SU-DHL-6 (cell line): ENCODE measurements at regions not wholly inside any gene's neighbourhood (a gene's known extent, or its start where the extent isn't known, plus 50 kb on each side); places are given as distances from the start of the nearest gene placed in this dataset.
"Not testable (repeated sequence)": the region's sequence is repeated elsewhere in the genome, so short reads cannot be mapped to it uniquely, and the experiment has no call there.

Source experiments
- H2AFZ ChIP-seq: fragments of 200-600 bp; sonication (generic); 2 replicates; pipeline ENCODE4 v1.6.1; 2014; ENCODE audit warnings: low read depth, mild to moderate bottlenecking, moderate library complexity, mixed read lengths, antibody characterized with exemption, low read length; ENCODE audit not compliant: severe bottlenecking
- H3F3A ChIP-seq: fragments of 200-600 bp; shearing (Covaris generic); 2 replicates; pipeline ENCODE4 v1.6.0; 2016; ENCODE audit warnings: antibody characterized with exemption, mild to moderate bottlenecking; ENCODE audit not compliant: insufficient read depth
- H3K27ac ChIP-seq: fragments of 200-600 bp; sonication (generic); 2 replicates; pipeline ENCODE4 v1.5.1; 2016; ENCODE audit warnings: low read depth, mild to moderate bottlenecking, low read length, moderate library complexity, mixed read lengths
- H3K27me3 ChIP-seq: fragments of 200-600 bp; sonication (generic), shearing (Covaris generic); 2 replicates; pipeline ENCODE4 v1.6.0; 2014; ENCODE audit warnings: mild to moderate bottlenecking, low read length
- H3K36me3 ChIP-seq: fragments of 200-600 bp; sonication (generic); 2 replicates; pipeline ENCODE4 v1.6.1; 2014; ENCODE audit warnings: mild to moderate bottlenecking, low read length, mixed read lengths
- H3K4me2 ChIP-seq: fragments of 300-600, 200-600 bp; shearing (Covaris generic), sonication (generic); 2 replicates; pipeline ENCODE4 v1.6.0; 2014; ENCODE audit warnings: low read length, low read depth, mild to moderate bottlenecking; ENCODE audit not compliant: poor library complexity, severe bottlenecking
- H3K4me3 ChIP-seq: fragments of 200-600 bp; sonication (generic); 2 replicates; pipeline ENCODE4 v1.5.1; 2014; ENCODE audit warnings: antibody characterized with exemption, low read length, mild to moderate bottlenecking, mixed read lengths; ENCODE audit not compliant: insufficient read depth, poor library complexity, severe bottlenecking
- H3K79me2 ChIP-seq: fragments of 200-600 bp; sonication (generic); 2 replicates; pipeline ENCODE4 v1.6.1; 2014; ENCODE audit warnings: mild to moderate bottlenecking, low read length, moderate library complexity; ENCODE audit not compliant: insufficient read depth
- H3K9ac ChIP-seq: fragments of 200-600 bp; sonication (generic); 2 replicates; pipeline ENCODE4 v1.7.0; 2014; ENCODE audit warnings: mild to moderate bottlenecking, low read length
- H3K9me2 ChIP-seq: fragments of 200-600 bp; sonication (generic); replicated peaks from 2 replicates; pipeline ENCODE4 v1.6.1; 2014; ENCODE audit warnings: low read length; ENCODE audit not compliant: insufficient read depth
- H3K9me3 ChIP-seq: fragments of 200-600 bp; sonication (generic); 2 replicates; pipeline ENCODE4 v1.6.1; 2014; ENCODE audit warnings: low read length, mixed read lengths; ENCODE audit not compliant: insufficient read depth
- H4K20me1 ChIP-seq: fragments of 200-600 bp; sonication (generic); 2 replicates; pipeline ENCODE4 v1.6.1; 2014; ENCODE audit warnings: low read depth, mild to moderate bottlenecking, antibody characterized with exemption, low read length, moderate library complexity, mixed read lengths
- CTCF ChIP-seq: fragments of 200-600 bp; sonication (generic); IDR thresholded peaks from one replicate; pipeline ENCODE4 v1.5.1; 2017; ENCODE audit warnings: antibody characterized with exemption, mild to moderate bottlenecking, low read length, moderate library complexity; ENCODE audit not compliant: insufficient read depth, poor library complexity, severe bottlenecking
- EZH2phosphoT487 ChIP-seq: fragments of 200-600 bp; sonication (generic), shearing (Covaris generic); conservative IDR thresholded peaks from 2 replicates; pipeline ENCODE4 v1.6.1; 2018; ENCODE audit warnings: mild to moderate bottlenecking, antibody characterized with exemption, low read length, moderate library complexity, mixed read lengths

- no peaks in the 10 kb centered on the region for H3K9me3 ChIP-seq
- no peaks in the 10 kb centered on the region for H3K79me2 ChIP-seq
- no peaks in the 10 kb centered on the region for H3F3A ChIP-seq
- H3K9me2 ChIP-seq = no peaks in the 10 kb centered on the region
- no peaks in the 10 kb centered on the region for H4K20me1 ChIP-seq
- H3K27me3 ChIP-seq = no peaks in the 10 kb centered on the region
- no peak overlapping the region for H3K27ac ChIP-seq
- H3K9ac ChIP-seq = no peak overlapping the region
- H2AFZ ChIP-seq = no peak overlapping the region
- H3K4me2 ChIP-seq = no peak overlapping the region
- no peak overlapping the region for H3K4me3 ChIP-seq
- TF ChIP-seq EZH2phosphoT487 = no peak
- TF ChIP-seq CTCF = no peak
- H3K36me3 ChIP-seq = no peaks in the 10 kb centered on the region
Observed at GRCh38 chr2:163909411-163910080, 173.7 kb upstream of the FIGN start.

- Histone ChIP-seq H3K9ac (no peak overlapping the region), H3K9me3 (no peaks in the 10 kb centered on the region), H3K79me2 (no peaks in the 10 kb centered on the region), H4K20me1 (no peaks in the 10 kb centered on the region), H3K27ac (no peak overlapping the region), H3K9me2 (no peaks in the 10 kb centered on the region), H3K27me3 (no peaks in the 10 kb centered on the region), H2AFZ (no peak overlapping the region), H3K36me3 (no peaks in the 10 kb centered on the region), H3F3A (no peaks in the 10 kb centered on the region), H3K4me2 (no peak overlapping the region), H3K4me3 (no peak overlapping the region)
- TF ChIP-seq CTCF (no peak), EZH2phosphoT487 (no peak)
Observed at GRCh38 chr2:163906410-163906809, 170.6 kb upstream of the FIGN start.

- H3K9me3 ChIP-seq = no peaks in the 10 kb centered on the region
Observed at GRCh38 chr2:163897799-163898198, 162.0 kb upstream of the FIGN start.

GRCh38 chr2:163893444-163893843, 157.6 kb upstream of the FIGN start:
- not testable (repeated sequence) for H3K79me2 ChIP-seq, H3K27ac ChIP-seq, H3K4me2 ChIP-seq, H3K9me3 ChIP-seq, H3K4me3 ChIP-seq, H3F3A ChIP-seq, H4K20me1 ChIP-seq, H3K9me2 ChIP-seq, H3K9ac ChIP-seq, H3K36me3 ChIP-seq, H3K27me3 ChIP-seq, H2AFZ ChIP-seq

More at GRCh38 chr2:163897799-163898198, 162.0 kb upstream of the FIGN start:
- no peaks in the 10 kb centered on the region for H3K79me2 ChIP-seq
- H3K27ac ChIP-seq = no peak overlapping the region
- H3K36me3 ChIP-seq = no peaks in the 10 kb centered on the region
- H4K20me1 ChIP-seq = no peaks in the 10 kb centered on the region
- no peak overlapping the region for H3K4me2 ChIP-seq
- H3K4me3 ChIP-seq = no peak overlapping the region
- TF ChIP-seq CTCF (no peak), EZH2phosphoT487 (no peak)
- H3K9ac ChIP-seq = no peak overlapping the region
- no peaks in the 10 kb centered on the region for H3F3A ChIP-seq
- no peak overlapping the region for H2AFZ ChIP-seq
- H3K9me2 ChIP-seq = 0 out of 2 replicates have a peak, but pooled peaks cover 4% of the 10 kb centered on the region
- no peaks in the 10 kb centered on the region for H3K27me3 ChIP-seq
